GM18498 (cell line): ENCODE measurements at regions not wholly inside any gene's neighbourhood (a gene's known extent, or its start where the extent isn't known, plus 50 kb on each side); places are given as distances from the start of the nearest gene placed in this dataset.

Experiments used
- ATAC-seq: cut with Tn5 transposase; IDR thresholded peaks from one replicate; pipeline ENCODE4 v1.9.1; 2021; ENCODE audit warnings: mild to moderate bottlenecking, moderate library complexity; ENCODE audit not compliant: unreplicated experiment

GRCh38 chr2:180110469-180110868 lies 103.4 kb upstream of the CWC22 start:
- ATAC-seq = no peak

GRCh38 chr2:180101846-180102245 lies 94.7 kb upstream of the CWC22 start:
- no peak for ATAC-seq

GRCh38 chr2:180099308-180099707 lies 92.2 kb upstream of the CWC22 start:
- no peak for ATAC-seq

- ATAC-seq = no peak
These were observed 78.0 kb upstream of the CWC22 start for GRCh38 chr2:180085144-180085543.

- ATAC-seq = no peak
These were observed 70.3 kb upstream of the CWC22 start for GRCh38 chr2:180077295-180077906.

GRCh38 chr2:180075870-180076269 lies 68.8 kb upstream of the CWC22 start:
- no peak for ATAC-seq

GRCh38 chr2:180071797-180072196 lies 64.7 kb upstream of the CWC22 start:
- no peak for ATAC-seq

GRCh38 chr2:180063494-180064092 lies 56.5 kb upstream of the CWC22 start:
- ATAC-seq = no peak

GRCh38 chr2:180062178-180062577 lies 55.1 kb upstream of the CWC22 start:
- no peak for ATAC-seq

GRCh38 chr2:180061546-180061945 lies 54.4 kb upstream of the CWC22 start:
- no peak for ATAC-seq

GRCh38 chr2:180061085-180061484 lies 54.0 kb upstream of the CWC22 start:
- ATAC-seq = no peak

- ATAC-seq = no peak
These were observed 51.9 kb upstream of the CWC22 start for GRCh38 chr2:180058993-180059392.

GRCh38 chr2:180057706-180058412 lies 50.8 kb upstream of the CWC22 start:
- no peak for ATAC-seq
